OCI-LY3 (cell line): ENCODE measurements at regions not wholly inside any gene's neighbourhood (a gene's known extent, or its start where the extent isn't known, plus 50 kb on each side); places are given as distances from the start of the nearest gene placed in this dataset.

Experiments
- EZH2phosphoT487 ChIP-seq: fragments of 200-600 bp; shearing (Covaris generic); IDR thresholded peaks from 2 replicates; pipeline ENCODE4 v1.6.1; 2018; ENCODE audit warnings: antibody characterized with exemption, mixed run types, low read depth
- TF ChIP-seq, protein P1 (sequence below): fragments of 200-600, 300-600 bp; sonication (generic); IDR thresholded peaks from 2 replicates; pipeline ENCODE4 v1.5.1; 2014; ENCODE audit warnings: antibody characterized with exemption, low read length, low read depth

- TF ChIP-seq, protein P1, sequence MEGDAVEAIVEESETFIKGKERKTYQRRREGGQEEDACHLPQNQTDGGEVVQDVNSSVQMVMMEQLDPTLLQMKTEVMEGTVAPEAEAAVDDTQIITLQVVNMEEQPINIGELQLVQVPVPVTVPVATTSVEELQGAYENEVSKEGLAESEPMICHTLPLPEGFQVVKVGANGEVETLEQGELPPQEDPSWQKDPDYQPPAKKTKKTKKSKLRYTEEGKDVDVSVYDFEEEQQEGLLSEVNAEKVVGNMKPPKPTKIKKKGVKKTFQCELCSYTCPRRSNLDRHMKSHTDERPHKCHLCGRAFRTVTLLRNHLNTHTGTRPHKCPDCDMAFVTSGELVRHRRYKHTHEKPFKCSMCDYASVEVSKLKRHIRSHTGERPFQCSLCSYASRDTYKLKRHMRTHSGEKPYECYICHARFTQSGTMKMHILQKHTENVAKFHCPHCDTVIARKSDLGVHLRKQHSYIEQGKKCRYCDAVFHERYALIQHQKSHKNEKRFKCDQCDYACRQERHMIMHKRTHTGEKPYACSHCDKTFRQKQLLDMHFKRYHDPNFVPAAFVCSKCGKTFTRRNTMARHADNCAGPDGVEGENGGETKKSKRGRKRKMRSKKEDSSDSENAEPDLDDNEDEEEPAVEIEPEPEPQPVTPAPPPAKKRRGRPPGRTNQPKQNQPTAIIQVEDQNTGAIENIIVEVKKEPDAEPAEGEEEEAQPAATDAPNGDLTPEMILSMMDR: no peak
- TF ChIP-seq EZH2phosphoT487: no peak
These were observed 229.4 kb downstream of the ALDH8A1 start for GRCh38 chr6:134720353-134721059.
